ENCODE measurements at regions not wholly inside any gene's neighbourhood (a gene's known extent, or its start where the extent isn't known, plus 50 kb on each side); places are given as distances from the start of the nearest gene placed in this dataset.

DNA sequence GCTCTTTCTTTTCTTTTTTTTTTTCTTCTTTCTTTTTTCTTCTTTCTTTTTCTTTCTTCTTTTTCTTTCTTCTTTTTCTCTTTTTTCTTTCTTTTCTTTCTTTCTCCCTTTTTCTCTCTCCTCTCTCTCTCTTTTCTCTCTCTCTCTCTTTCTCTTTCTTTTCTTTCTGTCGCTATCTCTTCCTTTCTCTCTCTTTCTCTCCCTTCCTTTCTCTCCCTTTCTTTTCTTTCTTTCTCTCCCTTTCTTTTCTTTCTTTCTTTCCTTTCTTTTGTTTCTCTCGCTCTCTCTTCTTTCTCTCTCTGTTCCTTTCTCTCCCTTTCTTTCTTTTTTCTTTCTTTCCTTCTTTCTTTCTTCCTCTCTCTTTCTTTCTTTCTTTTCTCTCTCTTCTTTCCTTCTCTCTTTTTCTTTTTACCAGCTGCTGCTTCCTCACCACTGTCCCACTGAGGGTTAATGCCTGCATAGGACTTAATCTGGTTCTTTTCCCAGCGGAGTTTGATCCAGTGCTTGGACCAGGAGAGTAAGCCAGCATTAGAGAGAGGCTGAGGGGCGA is 145.4 kb upstream of the SIX2 start:
- DNase-seq, result no peak

DNA sequence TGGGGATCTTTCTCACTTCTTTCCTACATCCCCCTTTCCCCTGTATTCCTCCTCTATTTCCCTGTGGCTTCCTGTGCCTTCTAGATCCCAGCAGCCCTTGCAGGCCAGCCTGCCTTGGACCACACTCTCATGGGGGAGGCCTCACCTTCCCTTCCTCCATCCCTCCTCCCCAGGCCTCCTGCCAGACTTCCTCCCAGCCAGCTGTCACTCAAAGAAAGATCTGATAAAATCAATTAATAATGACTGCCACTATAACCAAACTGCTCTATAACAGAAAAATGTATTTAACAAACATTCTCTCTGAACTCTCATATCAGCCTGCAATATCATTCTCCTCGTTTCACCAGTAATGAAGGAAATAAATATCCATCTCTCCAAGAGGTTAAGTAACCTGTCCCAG is 144.9 kb upstream of the SIX2 start:
- Histone ChIP-seq H3K9me3 (replicated peaks; ENCODE audit: control insufficient read depth, low read depth, low read length) (peaks cover 10% of the 10 kb centered on the region), H3K4me3 (ENCODE audit: low read length) (no peak overlapping the region), H3K4me1 (ENCODE audit: control insufficient read depth, insufficient read depth, low read length) (no peaks in the 10 kb centered on the region), H3K27me3 (ENCODE audit: control insufficient read depth, insufficient read depth, low read length) (peaks cover 6% of the 10 kb centered on the region), H3K27ac (ENCODE audit: low read length) (no peak overlapping the region), H3K36me3 (ENCODE audit: control insufficient read depth, insufficient read depth, low read length) (no peaks in the 10 kb centered on the region)
- no peak for DNase-seq
- WGBS (ENCODE audit: insufficient coverage), result no CpG with 5 or more reads among the region's 1 CpG

More for the DNA sequence above, 145.4 kb upstream of the SIX2 start:
- H3K4me1 ChIP-seq (ENCODE audit: control insufficient read depth, insufficient read depth, low read length), result no peaks in the 10 kb centered on the region
- H3K36me3 ChIP-seq (ENCODE audit: control insufficient read depth, insufficient read depth, low read length), result no peaks in the 10 kb centered on the region
- H3K27ac ChIP-seq (ENCODE audit: low read length), result no peak overlapping the region
- H3K4me3 ChIP-seq (ENCODE audit: low read length), result no peak overlapping the region
- 83% methylated on average over 2 of the region's 4 CpGs for WGBS (ENCODE audit: insufficient coverage)
- H3K9me3 ChIP-seq (replicated peaks; ENCODE audit: control insufficient read depth, low read depth, low read length), result peaks cover 10% of the 10 kb centered on the region
- H3K27me3 ChIP-seq (ENCODE audit: control insufficient read depth, insufficient read depth, low read length), result peaks cover 8% of the 10 kb centered on the region

DNA sequence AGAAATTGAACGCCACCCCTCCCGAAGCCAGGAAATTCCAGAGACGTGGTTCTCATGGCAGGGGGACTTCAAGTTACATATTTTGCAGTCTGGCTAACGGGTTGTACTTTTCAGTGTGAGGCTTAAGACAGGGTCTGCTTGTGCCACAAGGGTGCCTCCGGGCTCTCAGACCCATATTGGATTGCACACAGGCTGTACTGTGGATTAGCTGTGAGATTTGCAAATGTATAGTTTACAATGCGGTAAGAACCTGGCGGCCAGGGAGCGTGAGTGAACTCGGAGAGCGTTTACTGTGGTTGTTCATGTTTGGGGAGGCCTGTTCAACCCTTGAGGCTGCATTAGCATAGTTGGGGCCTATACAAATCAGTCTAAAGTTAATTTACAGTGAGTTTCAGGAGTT is 143.9 kb upstream of the SIX2 start:
- no peak overlapping the region for H3K4me3 ChIP-seq (ENCODE audit: low read length)
- no peak overlapping the region for H3K27ac ChIP-seq (ENCODE audit: low read length)
- H3K4me1 ChIP-seq (ENCODE audit: control insufficient read depth, insufficient read depth, low read length), result no peaks in the 10 kb centered on the region
- peaks cover 10% of the 10 kb centered on the region for H3K9me3 ChIP-seq (replicated peaks; ENCODE audit: control insufficient read depth, low read depth, low read length)
- H3K36me3 ChIP-seq (ENCODE audit: control insufficient read depth, insufficient read depth, low read length), result no peaks in the 10 kb centered on the region
- DNase-seq, result no peak
- 46% methylated on average over 5 of the region's 10 CpGs for WGBS (ENCODE audit: insufficient coverage)
- H3K27me3 ChIP-seq (ENCODE audit: control insufficient read depth, insufficient read depth, low read length), result peaks cover 6% of the 10 kb centered on the region

DNA sequence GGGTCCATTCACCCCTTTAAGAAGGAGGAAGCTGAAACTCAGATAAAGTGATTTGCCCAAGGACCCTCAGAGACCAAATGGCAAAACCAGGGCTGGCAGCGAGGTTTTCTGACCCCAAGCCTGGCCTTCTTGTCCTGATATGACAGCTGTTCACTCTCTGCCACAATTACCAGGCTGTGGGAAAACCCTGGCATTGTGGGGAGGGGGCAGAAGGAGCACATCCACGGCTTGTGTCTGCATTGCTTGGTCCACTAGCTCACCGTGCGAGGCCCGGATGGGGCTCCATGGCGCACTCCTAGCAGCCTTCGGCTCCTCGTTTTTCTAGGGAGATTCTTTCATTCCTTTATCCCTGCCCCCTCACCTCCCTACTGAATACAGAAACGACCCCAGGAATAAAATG is 143.4 kb upstream of the SIX2 start:
- Histone ChIP-seq H3K4me3 (ENCODE audit: low read length) (no peak overlapping the region), H3K36me3 (ENCODE audit: control insufficient read depth, insufficient read depth, low read length) (no peaks in the 10 kb centered on the region), H3K27ac (ENCODE audit: low read length) (no peak overlapping the region), H3K9me3 (replicated peaks; ENCODE audit: control insufficient read depth, low read depth, low read length) (peaks cover 10% of the 10 kb centered on the region), H3K4me1 (ENCODE audit: control insufficient read depth, insufficient read depth, low read length) (no peaks in the 10 kb centered on the region), H3K27me3 (ENCODE audit: control insufficient read depth, insufficient read depth, low read length) (peaks cover 6% of the 10 kb centered on the region)
- 44% methylated on average over 5 of the region's 9 CpGs for WGBS (ENCODE audit: insufficient coverage)
- DNase-seq, result no peak

DNA sequence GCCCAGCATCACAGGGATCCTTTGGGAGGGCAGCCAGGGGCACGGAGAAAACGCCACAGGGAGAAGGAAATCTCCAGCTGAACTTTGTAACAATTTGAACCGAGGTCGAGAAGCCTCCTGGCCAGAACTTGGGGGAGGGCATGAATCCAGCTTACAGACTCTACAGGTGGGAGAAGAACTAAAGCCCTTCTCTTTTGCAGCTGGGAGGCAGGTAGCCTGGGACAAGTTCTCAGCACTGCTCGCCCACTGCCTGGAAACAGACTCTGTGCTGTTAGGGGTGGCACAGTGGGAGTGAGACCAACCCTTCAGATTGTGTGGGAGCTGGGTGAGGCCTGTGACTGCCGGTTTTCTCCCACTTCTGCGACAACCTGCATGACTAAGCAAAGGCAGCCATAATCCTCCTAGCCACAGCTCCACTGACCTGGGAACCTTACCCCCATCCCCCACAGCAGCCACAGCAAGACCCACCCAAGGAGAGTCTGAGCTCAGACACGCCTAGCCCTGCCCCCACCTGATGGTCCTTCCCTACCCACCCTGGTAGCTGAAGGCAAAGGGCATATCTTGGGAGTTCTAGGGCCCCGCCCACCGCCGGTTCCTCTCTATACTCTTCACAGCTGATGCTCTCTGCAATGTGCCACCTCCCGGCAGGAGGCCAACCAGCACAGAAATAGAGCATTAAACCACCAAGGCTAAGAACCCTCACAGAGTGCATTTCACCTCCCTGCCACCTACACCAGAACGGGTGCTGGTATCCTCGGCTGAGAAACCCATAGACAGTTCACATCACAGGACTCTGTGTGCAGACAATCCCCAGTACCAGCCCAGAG is 136.0 kb upstream of the SIX2 start:
- Histone ChIP-seq H3K36me3 (ENCODE audit: control insufficient read depth, insufficient read depth, low read length) (no peaks in the 10 kb centered on the region), H3K4me1 (ENCODE audit: control insufficient read depth, insufficient read depth, low read length) (no peaks in the 10 kb centered on the region), H3K27ac (ENCODE audit: low read length) (no peak overlapping the region), H3K9me3 (replicated peaks; ENCODE audit: control insufficient read depth, low read depth, low read length) (peaks cover under 1% of the 10 kb centered on the region), H3K27me3 (ENCODE audit: control insufficient read depth, insufficient read depth, low read length) (peaks cover 13% of the 10 kb centered on the region), H3K4me3 (ENCODE audit: low read length) (no peak overlapping the region)
- WGBS (ENCODE audit: insufficient coverage), result 68% methylated on average over 11 of the region's 14 CpGs
- DNase-seq, result no peak

DNA sequence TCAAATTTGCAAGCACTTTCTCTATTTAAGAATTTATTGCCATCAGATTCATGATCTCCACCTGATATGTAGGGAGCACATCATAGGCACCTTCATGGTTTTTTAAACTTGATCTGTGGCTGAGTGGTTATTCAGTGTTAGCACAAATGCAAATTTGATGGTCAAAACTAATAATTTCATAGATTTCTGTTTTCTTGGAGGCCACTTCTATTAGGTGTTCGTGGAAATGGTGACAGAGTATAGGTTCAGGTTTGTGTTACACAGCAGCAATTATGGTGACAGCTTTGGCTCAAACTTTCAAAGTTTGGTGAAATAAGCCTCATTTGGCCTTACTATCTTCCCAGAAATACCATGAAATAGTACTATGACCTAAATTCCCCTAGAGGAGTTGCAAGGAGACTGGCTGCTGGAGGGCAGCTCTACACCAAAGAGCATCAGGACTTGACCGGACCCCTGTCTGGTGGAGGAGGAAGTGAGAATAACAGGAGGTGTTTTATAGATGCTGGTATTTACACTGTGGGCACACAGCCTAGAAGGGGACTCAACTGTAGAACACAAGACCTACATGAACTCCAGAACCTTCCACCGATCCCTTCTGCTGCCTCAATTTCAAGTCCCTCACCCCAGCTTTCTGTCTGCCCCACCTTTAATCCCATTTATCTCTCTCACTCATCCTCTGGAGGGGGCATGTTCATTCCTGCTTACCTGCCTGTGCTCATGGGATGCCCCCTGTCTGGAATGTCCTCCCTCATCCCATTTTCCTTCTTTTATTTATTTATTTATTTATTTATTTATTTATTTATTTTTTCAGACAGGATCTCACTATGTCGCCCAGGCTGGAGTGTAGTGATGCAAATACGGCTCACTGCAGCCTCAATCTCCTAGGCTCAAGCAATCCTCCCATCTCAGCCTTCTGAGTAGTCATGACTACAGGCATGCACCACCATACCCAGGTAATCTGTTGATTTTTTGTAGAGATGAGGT is 132.9 kb upstream of the SIX2 start:
- Histone ChIP-seq H3K4me1 (ENCODE audit: control insufficient read depth, insufficient read depth, low read length) (no peaks in the 10 kb centered on the region), H3K4me3 (ENCODE audit: low read length) (no peak overlapping the region), H3K27me3 (ENCODE audit: control insufficient read depth, insufficient read depth, low read length) (peaks cover 13% of the 10 kb centered on the region), H3K27ac (ENCODE audit: low read length) (no peak overlapping the region), H3K36me3 (ENCODE audit: control insufficient read depth, insufficient read depth, low read length) (no peaks in the 10 kb centered on the region), H3K9me3 (replicated peaks; ENCODE audit: control insufficient read depth, low read depth, low read length) (no peaks in the 10 kb centered on the region)
- DNase-seq, result no peak
- 86% methylated on average over 1 of the region's 5 CpGs for WGBS (ENCODE audit: insufficient coverage)

DNA sequence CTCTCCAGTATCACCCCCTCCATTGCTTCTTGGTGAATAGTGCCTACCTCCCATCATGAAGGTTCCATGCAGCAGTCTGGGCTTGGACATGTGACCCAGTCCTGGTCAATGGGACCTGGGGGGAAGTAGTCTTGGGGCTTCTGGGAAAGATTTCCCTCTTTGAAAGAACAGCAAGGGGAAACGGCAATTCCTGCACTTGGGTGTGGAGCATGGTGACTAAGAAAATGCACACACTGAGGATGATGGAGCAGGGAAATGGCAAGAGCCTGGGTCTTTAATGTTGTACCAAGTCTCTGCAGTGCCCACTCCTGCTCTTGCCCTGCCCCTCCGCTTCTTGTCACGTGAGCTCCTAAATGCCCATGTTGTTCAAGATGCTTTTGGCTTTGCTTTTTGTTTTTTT is 131.4 kb upstream of the SIX2 start:
- Histone ChIP-seq H3K4me1 (ENCODE audit: control insufficient read depth, insufficient read depth, low read length) (no peaks in the 10 kb centered on the region), H3K27ac (ENCODE audit: low read length) (no peak overlapping the region), H3K4me3 (ENCODE audit: low read length) (no peak overlapping the region), H3K36me3 (ENCODE audit: control insufficient read depth, insufficient read depth, low read length) (no peaks in the 10 kb centered on the region), H3K27me3 (ENCODE audit: control insufficient read depth, insufficient read depth, low read length) (peaks cover 13% of the 10 kb centered on the region), H3K9me3 (replicated peaks; ENCODE audit: control insufficient read depth, low read depth, low read length) (no peaks in the 10 kb centered on the region)
- WGBS (ENCODE audit: insufficient coverage), result 80% methylated on average over 1 of the region's 3 CpGs
- no peak for DNase-seq

DNA sequence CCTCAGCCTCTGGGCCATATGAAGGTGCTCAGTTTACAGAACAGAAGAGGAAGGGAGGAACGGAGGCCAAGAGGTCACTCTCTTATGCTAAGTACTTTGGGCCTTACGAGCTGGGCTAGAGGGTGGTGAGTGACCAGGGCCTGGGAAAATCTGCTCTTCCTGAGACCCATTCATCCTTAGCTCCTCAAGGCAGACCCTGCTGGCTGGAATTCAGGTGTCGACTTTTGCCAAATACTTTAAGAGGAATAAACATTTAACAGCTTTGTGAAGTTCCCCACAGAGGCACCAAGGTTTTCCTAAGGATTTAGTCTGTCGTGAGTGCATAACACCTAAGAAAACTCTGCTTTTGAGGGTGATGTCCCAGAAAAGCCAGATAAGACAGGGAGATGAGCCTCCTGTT is 129.7 kb upstream of the SIX2 start:
- H3K4me3 ChIP-seq (ENCODE audit: low read length), result no peak overlapping the region
- peaks cover 7% of the 10 kb centered on the region for H3K4me1 ChIP-seq (ENCODE audit: control insufficient read depth, insufficient read depth, low read length)
- no peaks in the 10 kb centered on the region for H3K36me3 ChIP-seq (ENCODE audit: control insufficient read depth, insufficient read depth, low read length)
- WGBS (ENCODE audit: insufficient coverage), result 67% methylated on average over 1 of the region's 4 CpGs
- H3K9me3 ChIP-seq (replicated peaks; ENCODE audit: control insufficient read depth, low read depth, low read length), result no peaks in the 10 kb centered on the region
- H3K27me3 ChIP-seq (ENCODE audit: control insufficient read depth, insufficient read depth, low read length), result peaks cover 5% of the 10 kb centered on the region
- DNase-seq, result no peak
- H3K27ac ChIP-seq (ENCODE audit: low read length), result no peak overlapping the region

DNA sequence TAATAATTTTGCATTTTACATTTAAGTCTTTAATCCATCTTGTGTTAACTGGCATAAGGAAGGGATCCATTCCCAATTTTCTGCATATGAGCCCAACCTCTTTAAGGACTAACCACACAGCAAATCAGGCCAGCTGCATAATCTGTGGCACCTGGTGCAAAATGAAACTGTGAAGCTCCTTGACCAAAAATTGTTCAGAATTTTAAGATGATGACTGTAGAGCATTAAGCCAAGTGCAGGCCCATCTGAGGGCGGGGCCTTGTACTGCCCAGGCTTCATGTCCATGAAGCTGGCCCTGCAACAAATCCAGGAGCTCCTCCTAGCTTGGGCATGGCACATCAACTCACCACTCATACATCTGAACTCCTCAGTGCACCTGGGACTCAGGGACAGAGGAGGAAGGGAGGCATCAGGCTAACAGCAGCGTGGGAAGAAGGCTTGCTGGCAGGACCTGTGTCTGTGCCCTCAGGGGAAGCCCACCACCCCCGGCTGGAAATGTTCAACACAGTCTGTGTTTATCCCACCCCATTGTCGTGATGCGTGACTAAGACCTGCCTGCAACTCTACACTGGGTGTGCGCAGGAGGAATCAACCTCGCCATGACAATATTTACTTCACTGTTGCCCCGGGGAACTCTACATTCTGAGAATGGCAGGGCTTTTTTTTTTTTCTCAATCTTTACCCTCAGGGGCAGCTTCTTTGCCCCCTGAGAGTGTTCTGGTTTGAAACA is 128.9 kb upstream of the SIX2 start:
- no peak overlapping the region for H3K27ac ChIP-seq (ENCODE audit: low read length)
- no peak for DNase-seq
- WGBS (ENCODE audit: insufficient coverage), result 84% methylated on average over 3 of the region's 8 CpGs
- no peaks in the 10 kb centered on the region for H3K36me3 ChIP-seq (ENCODE audit: control insufficient read depth, insufficient read depth, low read length)
- peaks cover 1% of the 10 kb centered on the region for H3K27me3 ChIP-seq (ENCODE audit: control insufficient read depth, insufficient read depth, low read length)
- H3K9me3 ChIP-seq (replicated peaks; ENCODE audit: control insufficient read depth, low read depth, low read length), result no peaks in the 10 kb centered on the region
- H3K4me3 ChIP-seq (ENCODE audit: low read length), result no peak overlapping the region
- peaks cover 7% of the 10 kb centered on the region for H3K4me1 ChIP-seq (ENCODE audit: control insufficient read depth, insufficient read depth, low read length)

Data from muscle of leg (tissue), 3 donors.